Bronchial epithelial cell (primary cell): ENCODE measurements at regions not wholly inside any gene's neighbourhood (a gene's known extent, or its start where the extent isn't known, plus 50 kb on each side); places are given as distances from the start of the nearest gene placed in this dataset.

Experiments used
- DNase-seq: peaks from one replicate; pipeline ENCODE4 v3.0.0-alpha.2; 2010; ENCODE audit warnings: low read depth
- FAIRE-seq: peaks from 2 replicates; lab custom pipeline; 2011; peaks lifted over from hg19 to GRCh38; lab: Jason Lieb, UNC
- H3K27me3 ChIP-seq: 2 replicates; pipeline ENCODE4 v1.5.1; 2011; ENCODE audit warnings: low read length; ENCODE audit not compliant: control insufficient read depth, insufficient read depth
- H3K36me3 ChIP-seq: 2 replicates; pipeline ENCODE4 v1.5.1; 2011; ENCODE audit warnings: low read length; ENCODE audit not compliant: control insufficient read depth, insufficient read depth
- H3K4me3 ChIP-seq: 2 replicates; pipeline ENCODE4 v1.5.1; 2011; ENCODE audit warnings: mild to moderate bottlenecking, low read depth, low read length, control low read depth
- TF ChIP-seq, protein P1 (sequence below): IDR thresholded peaks from 2 replicates; pipeline ENCODE4 v1.5.1; 2011; ENCODE audit warnings: mild to moderate bottlenecking, moderate library complexity, low read length, control low read depth, inconsistent platforms; ENCODE audit not compliant: insufficient read depth, severe bottlenecking

DNA sequence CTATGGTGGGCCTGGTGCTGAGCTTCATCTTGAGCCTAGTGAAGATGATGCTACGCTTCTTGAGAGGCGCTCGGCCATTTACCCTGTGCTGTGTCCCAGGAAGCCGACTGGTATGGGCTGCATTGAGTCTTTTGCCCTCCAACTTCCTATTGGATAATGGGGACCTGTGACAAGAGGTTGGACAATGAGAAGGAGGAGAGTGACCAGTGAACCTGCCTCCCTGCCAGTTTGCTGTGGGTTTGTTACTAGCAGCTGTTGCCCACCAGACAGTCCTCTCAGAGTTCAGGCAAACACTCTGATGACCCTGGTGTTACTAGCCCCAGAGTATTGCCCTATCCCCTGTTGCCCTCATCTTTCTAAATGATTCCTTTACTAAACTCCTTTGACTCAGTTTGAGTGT is 99.6 kb upstream of the PFN2 start:
- H3K27me3 ChIP-seq = no peaks in the 10 kb centered on the region
- H3K36me3 ChIP-seq = no peaks in the 10 kb centered on the region
- FAIRE-seq = no peak
- DNase-seq = no peak
- H3K4me3 ChIP-seq = no peak overlapping the region
- TF ChIP-seq, protein P1, sequence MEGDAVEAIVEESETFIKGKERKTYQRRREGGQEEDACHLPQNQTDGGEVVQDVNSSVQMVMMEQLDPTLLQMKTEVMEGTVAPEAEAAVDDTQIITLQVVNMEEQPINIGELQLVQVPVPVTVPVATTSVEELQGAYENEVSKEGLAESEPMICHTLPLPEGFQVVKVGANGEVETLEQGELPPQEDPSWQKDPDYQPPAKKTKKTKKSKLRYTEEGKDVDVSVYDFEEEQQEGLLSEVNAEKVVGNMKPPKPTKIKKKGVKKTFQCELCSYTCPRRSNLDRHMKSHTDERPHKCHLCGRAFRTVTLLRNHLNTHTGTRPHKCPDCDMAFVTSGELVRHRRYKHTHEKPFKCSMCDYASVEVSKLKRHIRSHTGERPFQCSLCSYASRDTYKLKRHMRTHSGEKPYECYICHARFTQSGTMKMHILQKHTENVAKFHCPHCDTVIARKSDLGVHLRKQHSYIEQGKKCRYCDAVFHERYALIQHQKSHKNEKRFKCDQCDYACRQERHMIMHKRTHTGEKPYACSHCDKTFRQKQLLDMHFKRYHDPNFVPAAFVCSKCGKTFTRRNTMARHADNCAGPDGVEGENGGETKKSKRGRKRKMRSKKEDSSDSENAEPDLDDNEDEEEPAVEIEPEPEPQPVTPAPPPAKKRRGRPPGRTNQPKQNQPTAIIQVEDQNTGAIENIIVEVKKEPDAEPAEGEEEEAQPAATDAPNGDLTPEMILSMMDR = no peak

DNA sequence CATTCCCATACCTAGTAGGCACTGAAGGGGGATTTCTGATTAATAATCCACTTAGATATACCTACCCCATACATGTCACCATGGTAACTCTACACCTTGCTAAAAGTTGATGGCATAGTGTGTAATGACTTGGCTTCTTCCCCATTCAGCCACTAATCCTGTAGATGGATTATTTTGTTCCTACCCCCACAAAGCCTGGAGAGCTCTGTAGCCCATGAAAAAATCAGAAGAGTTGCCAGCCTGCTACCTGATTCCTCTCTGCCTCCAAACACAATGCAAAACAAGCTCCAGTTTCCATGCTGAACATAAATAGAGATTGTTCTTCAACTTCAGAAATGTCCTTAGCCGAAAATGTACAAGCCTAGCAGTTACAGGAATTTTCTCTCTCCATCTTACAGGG is 98.9 kb upstream of the PFN2 start:
- Histone ChIP-seq H3K4me3 (no peak overlapping the region), H3K36me3 (no peaks in the 10 kb centered on the region), H3K27me3 (no peaks in the 10 kb centered on the region)
- TF ChIP-seq, protein P1 = no peak
- FAIRE-seq (no peak), DNase-seq (no peak)

DNA sequence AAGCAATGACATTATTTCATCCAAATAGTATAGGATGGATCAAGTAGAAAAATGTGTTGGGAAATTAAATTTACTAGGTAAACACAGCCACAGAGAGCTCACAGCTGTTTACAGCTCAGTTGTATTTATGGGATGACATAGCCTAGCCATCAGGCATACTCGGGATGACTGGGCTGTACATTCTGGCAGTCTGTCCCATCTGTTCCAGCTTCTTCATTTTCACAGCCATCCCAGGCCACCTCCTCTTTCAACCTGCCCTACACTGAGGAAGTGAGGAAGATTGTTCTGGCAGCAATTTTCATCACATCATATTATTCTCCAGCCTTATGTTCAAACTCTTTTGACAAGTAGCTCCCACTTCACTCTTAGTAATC is 98.4 kb upstream of the PFN2 start:
- FAIRE-seq = no peak
- DNase-seq = no peak
- Histone ChIP-seq H3K36me3 (no peaks in the 10 kb centered on the region), H3K27me3 (no peaks in the 10 kb centered on the region), H3K4me3 (no peak overlapping the region)
- TF ChIP-seq, protein P1 = no peak

DNA sequence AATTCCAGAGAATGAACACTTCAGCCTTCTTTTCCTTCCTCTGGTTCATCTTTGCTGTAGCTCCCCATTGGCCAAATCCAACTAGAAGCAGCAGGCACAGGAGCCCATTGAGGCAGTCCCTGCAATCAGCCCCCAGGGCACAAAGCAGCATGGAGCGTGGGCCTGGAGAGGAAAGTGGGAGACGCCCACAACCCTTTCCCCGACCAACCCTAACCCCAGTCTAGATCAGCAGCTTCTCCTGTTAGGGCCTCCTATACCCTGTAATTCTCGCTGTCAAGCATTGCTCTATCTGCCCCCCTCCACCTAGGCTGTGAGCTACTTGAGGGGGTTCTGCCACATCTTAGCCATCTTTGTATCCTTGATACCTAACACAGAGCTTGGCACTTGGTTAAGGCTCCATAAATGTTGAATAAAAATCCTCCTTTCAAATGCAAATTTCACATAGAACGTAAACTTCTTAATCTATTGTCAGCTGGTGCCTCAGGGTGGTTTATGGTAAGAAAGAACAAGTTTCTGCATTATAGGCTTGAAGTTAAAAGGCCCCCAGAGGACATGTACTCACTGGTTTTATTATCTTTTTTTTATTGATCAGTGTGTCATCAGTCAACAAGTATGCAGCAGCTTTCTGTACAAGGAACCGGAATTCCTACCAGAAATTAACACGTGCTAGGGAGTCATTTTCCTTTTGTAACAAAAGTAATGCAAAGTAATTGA is 97.9 kb upstream of the PFN2 start:
- TF ChIP-seq, protein P1 = no peak
- no peak overlapping the region for H3K4me3 ChIP-seq
- H3K27me3 ChIP-seq = no peaks in the 10 kb centered on the region
- DNase-seq (no peak), FAIRE-seq (no peak)
- H3K36me3 ChIP-seq = no peaks in the 10 kb centered on the region

DNA sequence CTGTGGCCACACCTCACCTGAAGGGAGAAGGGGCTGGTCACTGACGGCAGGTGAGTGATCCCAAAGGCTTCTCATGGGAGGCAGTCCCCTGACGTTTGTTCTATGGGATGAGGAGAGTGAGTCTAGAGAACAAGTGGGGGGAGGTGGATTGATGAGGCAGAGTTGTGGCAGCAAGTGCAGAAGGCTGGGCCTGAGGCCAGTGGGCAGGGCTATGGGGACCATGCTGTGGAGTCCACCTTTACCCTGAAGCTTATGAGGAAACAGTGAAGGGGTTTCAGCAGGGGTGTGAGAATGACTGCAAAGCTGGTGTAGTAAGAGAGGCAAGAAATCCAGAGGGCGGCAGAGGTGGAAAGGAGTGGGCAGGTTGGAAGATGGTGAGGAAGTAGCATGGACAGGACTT is 96.9 kb upstream of the PFN2 start:
- Histone ChIP-seq H3K4me3 (no peak overlapping the region), H3K27me3 (no peaks in the 10 kb centered on the region), H3K36me3 (no peaks in the 10 kb centered on the region)
- TF ChIP-seq, protein P1 = no peak
- DNase-seq (no peak), FAIRE-seq (no peak)

DNA sequence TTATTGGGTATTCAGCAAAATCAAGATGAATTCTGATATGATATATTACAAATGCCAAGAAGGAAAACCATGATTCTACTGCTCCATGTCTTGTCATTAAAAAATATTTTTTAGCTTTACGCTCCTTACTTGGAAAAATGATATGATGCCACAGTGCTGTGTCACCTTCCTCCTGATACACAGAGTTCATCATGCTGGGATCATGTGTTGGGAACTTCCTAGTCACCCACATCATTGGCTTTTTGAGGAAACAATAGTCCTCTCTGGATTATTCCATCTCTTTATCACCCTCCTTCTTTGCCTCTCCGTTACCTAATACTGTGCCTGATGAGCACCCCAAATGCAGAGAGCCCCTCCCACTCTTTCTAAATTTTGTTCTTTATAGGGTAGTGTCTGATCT is 94.3 kb upstream of the PFN2 start:
- Histone ChIP-seq H3K36me3 (no peaks in the 10 kb centered on the region), H3K27me3 (no peaks in the 10 kb centered on the region), H3K4me3 (no peak overlapping the region)
- DNase-seq = no peak
- TF ChIP-seq, protein P1 = no peak
- no peak for FAIRE-seq
